ENCODE measurements at regions not wholly inside any gene's neighbourhood (a gene's known extent, or its start where the extent isn't known, plus 50 kb on each side); places are given as distances from the start of the nearest gene placed in this dataset.

- ChIA-PET CTCF (no interaction called here), POLR2A (no interaction called here)
- no peak overlapping the region for H3K27ac Mint-ChIP-seq
- no peaks in the 10 kb centered on the region for H3K36me3 Mint-ChIP-seq
- H3K4me3 Mint-ChIP-seq = no peak overlapping the region
- H3K27me3 Mint-ChIP-seq = peaks cover 3% of the 10 kb centered on the region
- DNase-seq = no peak
- intact Hi-C loops (cut with micrococcal nuclease) = no loop called here
- no peaks in the 10 kb centered on the region for H3K9me3 Mint-ChIP-seq
- no peaks in the 10 kb centered on the region for H3K4me1 Mint-ChIP-seq (ENCODE audit: low read depth)
Observed at GRCh38 chr15:70185251-70185711, 87.6 kb upstream of the TLE3 start.

DNA sequence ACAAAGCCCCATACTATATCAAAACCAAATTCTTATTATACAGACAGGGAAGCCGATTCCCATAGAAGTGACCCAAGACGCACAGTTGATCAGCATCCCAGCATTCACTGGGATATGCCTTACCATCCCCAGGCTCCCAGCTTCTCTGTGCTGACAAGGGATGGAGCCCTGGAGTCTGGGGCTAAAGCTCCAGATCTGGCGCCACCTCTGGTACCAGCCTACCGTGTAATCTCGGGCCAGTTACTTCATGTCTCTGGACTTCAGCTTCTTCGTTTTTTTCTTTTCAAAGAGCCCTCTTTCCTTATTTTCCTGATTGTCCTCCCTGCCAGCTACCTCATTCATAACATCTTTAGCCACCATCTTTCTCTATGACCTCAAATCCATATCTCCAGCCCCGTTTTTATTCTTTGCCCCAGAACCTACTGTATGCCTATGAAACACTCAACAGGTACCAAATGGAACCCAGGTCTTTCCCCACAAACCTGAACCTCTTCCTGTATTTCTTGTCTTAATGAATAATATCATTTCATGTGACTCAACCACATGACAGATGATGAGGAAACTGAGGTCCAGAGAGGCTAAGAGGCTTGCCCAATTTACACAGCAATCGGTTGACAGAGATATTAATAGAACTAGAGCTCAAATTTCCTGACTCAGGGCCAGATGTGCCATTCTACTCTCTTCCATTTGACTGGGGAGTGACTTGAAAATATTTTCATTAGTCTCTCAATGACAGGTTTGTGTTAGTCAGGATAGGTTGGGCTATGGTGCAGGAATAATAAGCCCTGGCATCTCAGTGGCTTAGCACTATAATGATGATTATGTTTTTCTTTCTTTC lies 85.4 kb upstream of the TLE3 start:
- DNase-seq = no peak
- intact Hi-C loops (cut with micrococcal nuclease) = no loop called here
- peaks cover 3% of the 10 kb centered on the region for H3K27me3 Mint-ChIP-seq
- H3K4me1 Mint-ChIP-seq (ENCODE audit: low read depth) = no peaks in the 10 kb centered on the region
- no peak overlapping the region for H3K27ac Mint-ChIP-seq
- POLR2A ChIA-PET = no interaction called here
- CTCF ChIA-PET = no interaction called here
- no peak overlapping the region for H3K4me3 Mint-ChIP-seq
- H3K9me3 Mint-ChIP-seq = no peaks in the 10 kb centered on the region
- H3K36me3 Mint-ChIP-seq = no peaks in the 10 kb centered on the region

DNA sequence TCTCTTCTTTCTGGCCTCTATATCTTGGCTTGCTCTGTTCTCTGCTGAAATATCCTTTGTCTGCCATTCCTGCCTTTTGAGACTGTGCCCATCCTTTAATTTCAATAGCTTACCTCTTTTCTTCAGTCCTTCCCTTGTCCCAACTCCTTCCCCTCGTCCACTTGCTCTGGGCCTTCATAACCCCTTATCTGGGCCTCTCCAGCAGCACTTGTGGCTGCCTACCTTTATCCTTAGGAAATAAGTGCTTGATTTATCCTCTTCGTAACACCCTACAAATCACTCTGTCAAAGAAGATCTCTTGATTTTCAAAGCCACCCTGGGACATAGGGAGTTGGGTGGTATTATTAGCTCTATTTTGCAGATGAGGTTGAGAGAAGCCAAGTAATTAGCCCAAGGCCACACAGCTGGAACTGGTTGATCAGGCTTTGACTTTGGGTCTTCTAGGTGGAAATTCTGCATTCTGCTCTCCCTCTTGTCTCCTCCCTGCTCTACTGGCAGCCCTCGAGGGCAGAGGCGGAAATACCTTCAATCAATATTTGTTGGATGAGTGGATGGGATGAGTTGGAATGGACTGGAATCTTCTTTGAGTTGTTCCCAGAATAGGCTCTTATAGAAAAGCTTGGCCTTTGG lies 84.0 kb upstream of the TLE3 start:
- Mint-ChIP-seq H3K36me3 (no peaks in the 10 kb centered on the region), H3K4me3 (no peak overlapping the region), H3K4me1 (ENCODE audit: low read depth) (no peaks in the 10 kb centered on the region), H3K27ac (no peak overlapping the region), H3K27me3 (peaks cover 3% of the 10 kb centered on the region), H3K9me3 (no peaks in the 10 kb centered on the region)
- ChIA-PET POLR2A (no interaction called here), CTCF (no interaction called here)
- intact Hi-C loops (cut with micrococcal nuclease) = no loop called here
- DNase-seq = no peak

DNA sequence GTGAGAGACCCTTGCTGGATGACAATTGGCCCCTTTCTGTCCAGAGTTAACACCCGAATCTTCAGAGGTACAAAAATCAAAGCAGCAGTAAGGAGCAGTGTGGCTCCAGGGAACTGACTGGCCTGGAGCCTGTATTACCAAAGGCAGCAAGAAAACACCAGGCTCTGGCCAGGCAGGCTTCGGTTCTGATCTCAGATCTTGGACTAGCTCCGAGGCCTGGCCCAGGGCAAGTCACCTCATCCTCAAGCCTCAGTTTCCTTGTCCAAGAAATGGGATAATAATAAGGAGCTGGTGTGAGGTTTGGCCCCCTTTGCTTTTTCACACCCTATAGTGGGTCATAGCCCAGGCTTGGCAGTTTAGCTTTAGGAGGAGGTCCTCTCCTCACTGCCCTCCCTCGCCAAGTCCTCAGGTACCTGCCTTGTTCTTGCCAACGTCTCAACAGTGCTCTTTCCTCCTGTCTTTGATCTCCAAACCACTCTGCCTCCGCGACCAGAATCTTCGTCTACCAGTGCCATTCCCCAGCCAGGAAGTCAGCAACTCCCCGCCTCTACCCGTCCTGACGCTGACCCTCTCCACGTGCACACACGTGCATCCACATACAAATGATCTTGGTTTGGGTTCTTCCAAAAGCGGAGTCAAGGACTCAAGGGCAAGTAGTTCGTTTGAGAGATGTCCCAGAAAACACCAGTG lies 82.6 kb upstream of the TLE3 start:
- no peak for DNase-seq
- POLR2A ChIA-PET = no interaction called here
- Mint-ChIP-seq H3K4me3 (no peak overlapping the region), H3K9me3 (no peaks in the 10 kb centered on the region), H3K36me3 (no peaks in the 10 kb centered on the region), H3K4me1 (ENCODE audit: low read depth) (no peaks in the 10 kb centered on the region), H3K27ac (no peak overlapping the region), H3K27me3 (peaks cover 3% of the 10 kb centered on the region)
- intact Hi-C loops (cut with micrococcal nuclease) = no loop called here
- CTCF ChIA-PET = no interaction called here

DNA sequence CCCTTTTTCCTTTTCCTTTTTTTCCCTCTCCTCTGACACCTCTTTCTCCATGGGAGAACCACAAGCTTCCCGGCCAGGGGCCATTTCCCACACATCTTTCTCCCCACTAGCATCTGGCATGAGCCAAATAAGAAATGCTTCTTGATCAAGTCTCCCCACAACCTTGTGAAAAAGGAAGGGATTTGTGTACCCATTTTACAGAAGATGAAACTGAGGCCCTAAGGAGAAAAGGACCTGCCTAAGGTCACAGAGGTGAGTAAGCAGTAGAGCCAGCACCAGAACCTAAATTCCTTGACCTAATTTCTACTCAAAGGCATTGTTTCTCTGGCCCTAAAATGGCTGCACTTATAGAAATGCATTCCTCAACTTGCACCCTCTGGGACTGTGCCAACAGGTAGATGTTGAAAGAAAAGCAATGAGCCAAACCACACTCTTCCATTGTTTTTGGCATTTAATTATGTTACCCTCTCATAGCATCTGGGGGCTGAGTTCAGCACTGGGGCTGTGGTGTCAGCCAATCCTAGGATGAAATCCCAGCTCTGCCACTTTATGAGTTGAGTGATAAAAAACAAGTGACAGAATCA lies 81.7 kb upstream of the TLE3 start:
- Mint-ChIP-seq H3K36me3 (no peaks in the 10 kb centered on the region), H3K9me3 (no peaks in the 10 kb centered on the region), H3K27ac (no peak overlapping the region), H3K4me3 (no peak overlapping the region), H3K27me3 (peaks cover 3% of the 10 kb centered on the region), H3K4me1 (ENCODE audit: low read depth) (no peaks in the 10 kb centered on the region)
- intact Hi-C loops (cut with micrococcal nuclease) = no loop called here
- CTCF ChIA-PET = no interaction called here
- no peak for DNase-seq
- POLR2A ChIA-PET = no interaction called here

GRCh38 chr15:70178335-70179084 lies 80.8 kb upstream of the TLE3 start:
- H3K9me3 Mint-ChIP-seq = no peaks in the 10 kb centered on the region
- ChIA-PET POLR2A (no interaction called here), CTCF (no interaction called here)
- H3K36me3 Mint-ChIP-seq = no peaks in the 10 kb centered on the region
- H3K27me3 Mint-ChIP-seq = peaks cover 3% of the 10 kb centered on the region
- H3K4me3 Mint-ChIP-seq = no peak overlapping the region
- DNase-seq = no peak
- no peaks in the 10 kb centered on the region for H3K4me1 Mint-ChIP-seq (ENCODE audit: low read depth)
- H3K27ac Mint-ChIP-seq = no peak overlapping the region
- intact Hi-C loops (cut with micrococcal nuclease) = no loop called here

GRCh38 chr15:70172566-70173225 lies 75.0 kb upstream of the TLE3 start:
- intact Hi-C loops (cut with micrococcal nuclease) = no loop called here
- Mint-ChIP-seq H3K36me3 (no peaks in the 10 kb centered on the region), H3K9me3 (no peaks in the 10 kb centered on the region), H3K27me3 (no peaks in the 10 kb centered on the region), H3K27ac (no peak overlapping the region), H3K4me1 (ENCODE audit: low read depth) (peaks cover 2% of the 10 kb centered on the region), H3K4me3 (no peak overlapping the region)
- ChIA-PET POLR2A (no interaction called here), CTCF (no interaction called here)
- DNase-seq = no peak

GRCh38 chr15:70172124-70172523 lies 74.4 kb upstream of the TLE3 start:
- intact Hi-C loops (cut with micrococcal nuclease) = no loop called here
- Mint-ChIP-seq H3K36me3 (no peaks in the 10 kb centered on the region), H3K4me1 (ENCODE audit: low read depth) (peaks cover 2% of the 10 kb centered on the region), H3K27ac (no peak overlapping the region), H3K9me3 (no peaks in the 10 kb centered on the region), H3K27me3 (no peaks in the 10 kb centered on the region), H3K4me3 (no peak overlapping the region)
- no peak for DNase-seq
- ChIA-PET POLR2A (no interaction called here), CTCF (no interaction called here)

DNA sequence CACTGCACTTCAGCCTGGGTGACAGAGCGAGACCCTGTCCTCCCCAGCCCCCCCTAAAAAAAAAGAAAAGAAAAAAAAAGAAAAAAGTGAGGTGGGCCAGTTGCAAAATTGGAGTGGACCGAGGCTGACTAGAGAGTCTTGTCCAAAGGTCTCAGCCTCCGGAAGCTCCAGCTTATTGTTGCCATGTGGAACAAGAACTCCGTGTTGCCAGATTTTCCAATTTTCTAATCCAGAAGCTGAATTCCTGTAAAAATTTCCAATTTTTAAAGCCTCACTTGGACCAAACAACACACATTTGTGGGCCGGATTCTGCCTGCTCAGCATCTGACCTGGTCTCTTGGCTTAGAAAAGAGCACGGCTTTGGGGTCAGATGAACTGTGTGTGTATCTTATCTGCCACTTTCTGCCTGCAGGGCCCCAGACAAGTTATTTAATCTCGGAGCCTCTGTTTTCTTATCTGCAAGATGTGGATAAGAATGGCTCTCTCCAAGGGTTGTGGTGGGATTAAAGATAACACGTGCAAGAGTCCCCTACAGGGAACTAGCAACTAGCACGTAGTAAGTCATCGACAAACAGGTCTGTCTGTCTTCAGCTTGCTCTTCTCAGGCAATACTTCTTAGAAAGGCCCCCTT lies 73.7 kb upstream of the TLE3 start:
- DNase-seq = no peak
- Mint-ChIP-seq H3K27ac (no peak overlapping the region), H3K4me3 (no peak overlapping the region), H3K4me1 (ENCODE audit: low read depth) (peaks cover 2% of the 10 kb centered on the region), H3K36me3 (no peaks in the 10 kb centered on the region), H3K27me3 (no peaks in the 10 kb centered on the region), H3K9me3 (no peaks in the 10 kb centered on the region)
- POLR2A ChIA-PET = no interaction called here
- intact Hi-C loops (cut with micrococcal nuclease) = no loop called here
- CTCF ChIA-PET = no interaction called here

- DNase-seq = no peak
- Mint-ChIP-seq H3K36me3 (no peaks in the 10 kb centered on the region), H3K27me3 (no peaks in the 10 kb centered on the region), H3K27ac (no peak overlapping the region), H3K9me3 (no peaks in the 10 kb centered on the region), H3K4me3 (no peak overlapping the region), H3K4me1 (ENCODE audit: low read depth) (peaks cover 2% of the 10 kb centered on the region)
- intact Hi-C loops (cut with micrococcal nuclease) = no loop called here
- POLR2A ChIA-PET = no interaction called here
- CTCF ChIA-PET = no interaction called here
Observed at GRCh38 chr15:70170096-70170699, 72.5 kb upstream of the TLE3 start.

- DNase-seq = no peak
- Mint-ChIP-seq H3K36me3 (no peaks in the 10 kb centered on the region), H3K4me1 (ENCODE audit: low read depth) (peaks cover 2% of the 10 kb centered on the region), H3K4me3 (no peak overlapping the region), H3K27me3 (no peaks in the 10 kb centered on the region), H3K27ac (no peak overlapping the region), H3K9me3 (no peaks in the 10 kb centered on the region)
- intact Hi-C loops (cut with micrococcal nuclease) = no loop called here
- ChIA-PET CTCF (no interaction called here), POLR2A (no interaction called here)
Observed at GRCh38 chr15:70169147-70169546, 71.4 kb upstream of the TLE3 start.
